ENCODE measurements at regions not wholly inside any gene's neighbourhood (a gene's known extent, or its start where the extent isn't known, plus 50 kb on each side); places are given as distances from the start of the nearest gene placed in this dataset.

DNA sequence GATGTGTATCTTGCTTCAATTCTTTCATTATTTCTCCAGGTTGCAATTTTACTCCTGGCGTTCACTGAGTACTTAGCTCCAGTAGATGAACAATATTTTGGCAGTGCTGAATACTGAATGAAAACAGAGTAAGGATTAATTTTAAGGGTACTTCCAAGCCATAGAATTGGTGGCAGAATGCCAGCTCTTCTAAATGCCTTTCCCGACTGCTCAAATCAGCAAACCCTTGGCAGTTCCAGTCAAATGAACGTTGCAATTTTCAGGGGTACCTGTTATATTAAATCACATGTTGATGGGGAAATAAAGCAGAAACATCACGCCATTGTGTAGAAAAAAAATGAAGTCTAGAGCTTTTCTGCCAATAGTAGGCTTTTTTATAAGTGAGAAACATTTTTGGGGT is 282.4 kb upstream of the RPS23 start:
- Histone ChIP-seq H3K27me3 (ENCODE audit: insufficient read depth, poor library complexity, severe bottlenecking) (no peaks in the 10 kb centered on the region), H3K27ac (replicated peaks) (no peak overlapping the region), H3K4me3 (replicated peaks; ENCODE audit: insufficient read depth, low read length) (no peak overlapping the region)
- TF ChIP-seq, protein P1, sequence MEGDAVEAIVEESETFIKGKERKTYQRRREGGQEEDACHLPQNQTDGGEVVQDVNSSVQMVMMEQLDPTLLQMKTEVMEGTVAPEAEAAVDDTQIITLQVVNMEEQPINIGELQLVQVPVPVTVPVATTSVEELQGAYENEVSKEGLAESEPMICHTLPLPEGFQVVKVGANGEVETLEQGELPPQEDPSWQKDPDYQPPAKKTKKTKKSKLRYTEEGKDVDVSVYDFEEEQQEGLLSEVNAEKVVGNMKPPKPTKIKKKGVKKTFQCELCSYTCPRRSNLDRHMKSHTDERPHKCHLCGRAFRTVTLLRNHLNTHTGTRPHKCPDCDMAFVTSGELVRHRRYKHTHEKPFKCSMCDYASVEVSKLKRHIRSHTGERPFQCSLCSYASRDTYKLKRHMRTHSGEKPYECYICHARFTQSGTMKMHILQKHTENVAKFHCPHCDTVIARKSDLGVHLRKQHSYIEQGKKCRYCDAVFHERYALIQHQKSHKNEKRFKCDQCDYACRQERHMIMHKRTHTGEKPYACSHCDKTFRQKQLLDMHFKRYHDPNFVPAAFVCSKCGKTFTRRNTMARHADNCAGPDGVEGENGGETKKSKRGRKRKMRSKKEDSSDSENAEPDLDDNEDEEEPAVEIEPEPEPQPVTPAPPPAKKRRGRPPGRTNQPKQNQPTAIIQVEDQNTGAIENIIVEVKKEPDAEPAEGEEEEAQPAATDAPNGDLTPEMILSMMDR (IDR thresholded peaks at IDR 0.05; ENCODE audit: insufficient read depth, low read length): no peak
- TF ChIP-seq POLR2AphosphoS5 (IDR thresholded peaks at IDR 0.05; ENCODE audit: low read depth): no peak
- no peak for TF ChIP-seq GABPA (IDR thresholded peaks at IDR 0.05; ENCODE audit: low read depth)
- no peak for TF ChIP-seq SPI1 (IDR thresholded peaks at IDR 0.05; ENCODE audit: borderline replicate concordance, low read depth)
- TF ChIP-seq, protein P2, sequence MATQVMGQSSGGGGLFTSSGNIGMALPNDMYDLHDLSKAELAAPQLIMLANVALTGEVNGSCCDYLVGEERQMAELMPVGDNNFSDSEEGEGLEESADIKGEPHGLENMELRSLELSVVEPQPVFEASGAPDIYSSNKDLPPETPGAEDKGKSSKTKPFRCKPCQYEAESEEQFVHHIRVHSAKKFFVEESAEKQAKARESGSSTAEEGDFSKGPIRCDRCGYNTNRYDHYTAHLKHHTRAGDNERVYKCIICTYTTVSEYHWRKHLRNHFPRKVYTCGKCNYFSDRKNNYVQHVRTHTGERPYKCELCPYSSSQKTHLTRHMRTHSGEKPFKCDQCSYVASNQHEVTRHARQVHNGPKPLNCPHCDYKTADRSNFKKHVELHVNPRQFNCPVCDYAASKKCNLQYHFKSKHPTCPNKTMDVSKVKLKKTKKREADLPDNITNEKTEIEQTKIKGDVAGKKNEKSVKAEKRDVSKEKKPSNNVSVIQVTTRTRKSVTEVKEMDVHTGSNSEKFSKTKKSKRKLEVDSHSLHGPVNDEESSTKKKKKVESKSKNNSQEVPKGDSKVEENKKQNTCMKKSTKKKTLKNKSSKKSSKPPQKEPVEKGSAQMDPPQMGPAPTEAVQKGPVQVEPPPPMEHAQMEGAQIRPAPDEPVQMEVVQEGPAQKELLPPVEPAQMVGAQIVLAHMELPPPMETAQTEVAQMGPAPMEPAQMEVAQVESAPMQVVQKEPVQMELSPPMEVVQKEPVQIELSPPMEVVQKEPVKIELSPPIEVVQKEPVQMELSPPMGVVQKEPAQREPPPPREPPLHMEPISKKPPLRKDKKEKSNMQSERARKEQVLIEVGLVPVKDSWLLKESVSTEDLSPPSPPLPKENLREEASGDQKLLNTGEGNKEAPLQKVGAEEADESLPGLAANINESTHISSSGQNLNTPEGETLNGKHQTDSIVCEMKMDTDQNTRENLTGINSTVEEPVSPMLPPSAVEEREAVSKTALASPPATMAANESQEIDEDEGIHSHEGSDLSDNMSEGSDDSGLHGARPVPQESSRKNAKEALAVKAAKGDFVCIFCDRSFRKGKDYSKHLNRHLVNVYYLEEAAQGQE (IDR thresholded peaks at IDR 0.05; ENCODE audit: insufficient replicate concordance, low read depth): no peak
- no peak for DNase-seq (ENCODE audit: low read depth in 1 of 2, low spot score in 1 of 2)

- H3K27ac ChIP-seq (replicated peaks): no peak overlapping the region
- TF ChIP-seq, protein P2 (IDR thresholded peaks at IDR 0.05; ENCODE audit: insufficient replicate concordance, low read depth): no peak
- TF ChIP-seq SPI1 (IDR thresholded peaks at IDR 0.05; ENCODE audit: borderline replicate concordance, low read depth): no peak
- TF ChIP-seq, protein P1 (IDR thresholded peaks at IDR 0.05; ENCODE audit: insufficient read depth, low read length): no peak
- TF ChIP-seq GABPA (IDR thresholded peaks at IDR 0.05; ENCODE audit: low read depth): no peak
- TF ChIP-seq POLR2AphosphoS5 (IDR thresholded peaks at IDR 0.05; ENCODE audit: low read depth): no peak
- no peaks in the 10 kb centered on the region for H3K27me3 ChIP-seq (ENCODE audit: insufficient read depth, poor library complexity, severe bottlenecking)
Measured at GRCh38 chr5:82551840-82552385, 273.8 kb upstream of the RPS23 start.

GRCh38 chr5:82551192-82551591 is 273.0 kb upstream of the RPS23 start:
- Histone ChIP-seq H3K4me3 (replicated peaks; ENCODE audit: insufficient read depth, low read length) (no peak overlapping the region), H3K27me3 (ENCODE audit: insufficient read depth, poor library complexity, severe bottlenecking) (no peaks in the 10 kb centered on the region), H3K27ac (replicated peaks) (no peak overlapping the region)
- TF ChIP-seq, protein P2 (IDR thresholded peaks at IDR 0.05; ENCODE audit: insufficient replicate concordance, low read depth): no peak
- TF ChIP-seq, protein P1 (IDR thresholded peaks at IDR 0.05; ENCODE audit: insufficient read depth, low read length): no peak
- DNase-seq (ENCODE audit: low read depth in 1 of 2, low spot score in 1 of 2): no peak

More at GRCh38 chr5:82551840-82552385, 273.8 kb upstream of the RPS23 start:
- no peak for DNase-seq (ENCODE audit: low read depth in 1 of 2, low spot score in 1 of 2)
- H3K4me3 ChIP-seq (replicated peaks; ENCODE audit: insufficient read depth, low read length): no peak overlapping the region

Measured in HL-60 (cell line).